OCI-LY1 (cell line): ENCODE measurements at regions not wholly inside any gene's neighbourhood (a gene's known extent, or its start where the extent isn't known, plus 50 kb on each side); places are given as distances from the start of the nearest gene placed in this dataset.
"Not testable (repeated sequence)": the region's sequence is repeated elsewhere in the genome, so short reads cannot be mapped to it uniquely, and the experiment has no call there.

Experiments used
- H2AFZ ChIP-seq: fragments of 200-600 bp; sonication (generic), shearing (Covaris generic); 2 replicates; pipeline ENCODE4 v1.6.0; 2014; ENCODE audit warnings: antibody characterized with exemption, mild to moderate bottlenecking, low read length
- H3F3A ChIP-seq: fragments of 200-600 bp; sonication (generic), shearing (Covaris generic); 2 replicates; pipeline ENCODE4 v1.6.0; 2014; ENCODE audit warnings: mild to moderate bottlenecking, antibody characterized with exemption, low read length, moderate library complexity; ENCODE audit not compliant: insufficient read depth
- H3K27ac ChIP-seq: fragments of 200-600 bp; sonication (generic); 2 replicates; pipeline ENCODE4 v1.5.1; 2014; ENCODE audit warnings: low read length, mixed run types, mild to moderate bottlenecking, low read depth; ENCODE audit not compliant: poor library complexity, severe bottlenecking
- H3K27me3 ChIP-seq: fragments of 200-600 bp; sonication (generic); 2 replicates; pipeline ENCODE4 v1.6.0; 2014; ENCODE audit warnings: antibody characterized with exemption, mild to moderate bottlenecking, low read length, moderate library complexity; ENCODE audit not compliant: insufficient read depth
- H3K36me3 ChIP-seq: fragments of 200-600 bp; sonication (generic); 2 replicates; pipeline ENCODE4 v1.6.1; 2014; ENCODE audit warnings: mild to moderate bottlenecking, antibody characterized with exemption, low read length, moderate library complexity, mixed read lengths; ENCODE audit not compliant: insufficient read depth
- H3K4me1 ChIP-seq: fragments of 200-600 bp; sonication (generic); 2 replicates; pipeline ENCODE4 v1.5.1; 2014; ENCODE audit warnings: mild to moderate bottlenecking, low read length, moderate library complexity; ENCODE audit not compliant: insufficient read depth, severe bottlenecking
- H3K4me2 ChIP-seq: fragments of 200-600 bp; sonication (generic), shearing (Covaris generic); 2 replicates; pipeline ENCODE4 v1.6.1; 2014; ENCODE audit warnings: low read length
- H3K4me3 ChIP-seq: fragments of 200-600 bp; sonication (generic); 2 replicates; pipeline ENCODE4 v1.5.1; 2014; ENCODE audit warnings: low read length, low read depth, mild to moderate bottlenecking, mixed read lengths; ENCODE audit not compliant: poor library complexity, severe bottlenecking
- H3K79me2 ChIP-seq: fragments of 200-600 bp; shearing (Covaris generic); 2 replicates; pipeline ENCODE4 v1.6.1; 2016; ENCODE audit warnings: mixed run types, low read length, mixed read lengths; ENCODE audit not compliant: insufficient read depth
- H3K9ac ChIP-seq: fragments of 200-600 bp; sonication (generic), shearing (Covaris generic); 2 replicates; pipeline ENCODE4 v1.6.1; 2014; ENCODE audit warnings: mild to moderate bottlenecking, low read length, mixed read lengths
- H3K9me2 ChIP-seq: fragments of 200-600 bp; sonication (generic), shearing (Covaris generic); 2 replicates; pipeline ENCODE4 v1.6.1; 2014; ENCODE audit warnings: low read depth, mild to moderate bottlenecking, low read length, mixed read lengths
- H3K9me3 ChIP-seq: fragments of 200-600 bp; shearing (Covaris generic); 2 replicates; pipeline ENCODE4 v1.6.1; 2014; ENCODE audit warnings: low read length, mixed read lengths
- H4K20me1 ChIP-seq: fragments of 200-600 bp; sonication (generic), shearing (Covaris generic); 2 replicates; pipeline ENCODE4 v1.6.0; 2016; ENCODE audit warnings: mild to moderate bottlenecking, low read length; ENCODE audit not compliant: insufficient read depth
- CTCF ChIP-seq: fragments of 200-600 bp; sonication (generic), shearing (Covaris generic); IDR thresholded peaks from 2 replicates; pipeline ENCODE4 v1.5.1; 2017; ENCODE audit warnings: mild to moderate bottlenecking, antibody characterized with exemption, low read length, moderate library complexity, mixed read lengths
- EZH2 ChIP-seq: fragments of 200-600 bp; sonication (generic), shearing (Covaris generic); IDR thresholded peaks from 2 replicates; pipeline ENCODE4 v1.8.0; 2017; ENCODE audit warnings: borderline replicate concordance, mixed run types, mild to moderate bottlenecking, antibody characterized with exemption, low read length, moderate library complexity, mixed read lengths

- H3K4me1 ChIP-seq: no peaks in the 10 kb centered on the region
- H3K9me2 ChIP-seq: no peaks in the 10 kb centered on the region
- no peaks in the 10 kb centered on the region for H3K79me2 ChIP-seq
- H2AFZ ChIP-seq: no peak overlapping the region
- no peak overlapping the region for H3K4me3 ChIP-seq
- no peak overlapping the region for H3K9ac ChIP-seq
- H4K20me1 ChIP-seq: no peaks in the 10 kb centered on the region
- H3K4me2 ChIP-seq: no peak overlapping the region
- TF ChIP-seq CTCF (no peak), EZH2 (no peak)
- H3K27me3 ChIP-seq: no peaks in the 10 kb centered on the region
- H3K27ac ChIP-seq: no peak overlapping the region
- H3K36me3 ChIP-seq: no peaks in the 10 kb centered on the region
- H3K9me3 ChIP-seq: no peaks in the 10 kb centered on the region
- no peaks in the 10 kb centered on the region for H3F3A ChIP-seq
Measured at GRCh38 chr1:58223522-58223921, 323.0 kb downstream of the OMA1 start.

- Histone ChIP-seq H3F3A (no peaks in the 10 kb centered on the region), H3K4me3 (no peak overlapping the region), H3K27ac (no peak overlapping the region), H3K79me2 (no peaks in the 10 kb centered on the region), H3K9ac (no peak overlapping the region), H4K20me1 (no peaks in the 10 kb centered on the region), H3K9me2 (no peaks in the 10 kb centered on the region), H2AFZ (no peak overlapping the region), H3K36me3 (no peaks in the 10 kb centered on the region), H3K9me3 (no peaks in the 10 kb centered on the region), H3K27me3 (no peaks in the 10 kb centered on the region), H3K4me1 (no peaks in the 10 kb centered on the region), H3K4me2 (no peak overlapping the region)
- no peak for TF ChIP-seq EZH2
- TF ChIP-seq CTCF: no peak
Measured at GRCh38 chr1:58220836-58221472, 325.6 kb downstream of the OMA1 start.

DNA sequence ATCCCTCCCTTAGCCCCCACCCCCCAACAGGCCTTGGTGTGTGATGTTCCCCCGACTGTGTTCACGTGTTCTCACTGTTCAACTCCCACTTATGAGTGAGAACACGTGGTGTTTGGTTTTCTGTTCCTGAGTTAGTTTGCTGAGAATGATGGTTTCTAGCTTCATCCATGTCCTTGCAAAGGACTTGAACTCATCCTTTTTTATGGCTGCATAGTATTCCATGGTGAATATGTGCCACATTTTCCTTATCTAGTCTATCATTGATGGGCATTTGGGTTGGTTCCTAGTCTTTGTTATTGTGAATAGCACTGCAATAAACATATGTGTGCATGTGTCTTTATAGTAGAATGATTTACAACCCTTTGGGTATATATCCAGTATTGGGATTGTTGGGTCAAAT is 330.4 kb downstream of the OMA1 start:
- H3K9ac ChIP-seq, H3K4me2 ChIP-seq, H4K20me1 ChIP-seq, H3F3A ChIP-seq, H3K4me3 ChIP-seq, H3K4me1 ChIP-seq, H2AFZ ChIP-seq, H3K27ac ChIP-seq, H3K27me3 ChIP-seq, H3K36me3 ChIP-seq, H3K79me2 ChIP-seq, H3K9me3 ChIP-seq, H3K9me2 ChIP-seq: not testable (repeated sequence)

DNA sequence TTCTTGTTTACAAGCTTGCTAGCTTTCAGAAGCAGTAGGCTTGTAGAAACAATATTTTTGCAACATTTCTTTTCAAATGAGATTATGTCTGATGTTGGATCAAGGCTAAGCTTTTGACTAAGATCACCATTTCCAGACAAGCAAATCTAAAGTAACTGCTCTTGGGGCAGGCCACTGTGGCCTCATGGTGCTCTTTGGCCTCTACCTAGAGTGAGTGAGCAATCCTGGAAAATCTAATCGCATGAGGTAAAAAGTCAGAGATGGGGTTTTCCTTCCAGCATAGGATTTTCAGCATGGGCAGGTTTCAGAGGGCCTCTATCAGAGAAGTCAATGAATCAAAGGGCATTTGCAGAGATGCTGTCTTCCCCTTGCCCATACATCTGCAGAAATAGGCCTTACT is 331.9 kb downstream of the OMA1 start:
- H3K9me2 ChIP-seq: no peaks in the 10 kb centered on the region
- H3F3A ChIP-seq: no peaks in the 10 kb centered on the region
- no peak overlapping the region for H3K4me2 ChIP-seq
- no peak overlapping the region for H3K9ac ChIP-seq
- H2AFZ ChIP-seq: no peak overlapping the region
- H3K79me2 ChIP-seq: no peaks in the 10 kb centered on the region
- no peak for TF ChIP-seq CTCF
- no peak for TF ChIP-seq EZH2
- H4K20me1 ChIP-seq: no peaks in the 10 kb centered on the region
- no peaks in the 10 kb centered on the region for H3K4me1 ChIP-seq
- no peak overlapping the region for H3K27ac ChIP-seq
- H3K4me3 ChIP-seq: no peak overlapping the region
- H3K9me3 ChIP-seq: no peaks in the 10 kb centered on the region
- no peaks in the 10 kb centered on the region for H3K27me3 ChIP-seq
- H3K36me3 ChIP-seq: no peaks in the 10 kb centered on the region
